Muscle of arm (tissue), 1 donor: ENCODE measurements at regions not wholly inside any gene's neighbourhood (a gene's known extent, or its start where the extent isn't known, plus 50 kb on each side); places are given as distances from the start of the nearest gene placed in this dataset.
A peak's percentile ranks its signal among the peaks of the same experiment; 100 is the strongest.

Experiments used
- DNase-seq: peaks from one replicate; pipeline ENCODE4 v3.0.0-alpha.2; 2013

GRCh38 chr17:77488531-77489238 lies 347.9 kb downstream of the SEC14L1 start:
- no peak for DNase-seq

- DNase-seq = no peak
Measured at GRCh38 chr17:77489239-77489892, 348.6 kb downstream of the SEC14L1 start.

- peak; percentile 79 for DNase-seq
Measured at GRCh38 chr17:77489893-77490255, 349.1 kb downstream of the SEC14L1 start.

- no peak for DNase-seq
Measured at GRCh38 chr17:77490361-77491183, 349.8 kb downstream of the SEC14L1 start.

GRCh38 chr17:77491921-77492445 lies 351.2 kb downstream of the SEC14L1 start:
- no peak for DNase-seq

- no peak for DNase-seq
Measured at GRCh38 chr17:77492446-77493237, 351.9 kb downstream of the SEC14L1 start.

GRCh38 chr17:77493238-77493820 lies 352.6 kb downstream of the SEC14L1 start:
- no peak for DNase-seq

GRCh38 chr17:77493901-77494663 lies 353.3 kb downstream of the SEC14L1 start:
- DNase-seq = no peak

GRCh38 chr17:77494664-77495435 lies 354.1 kb downstream of the SEC14L1 start:
- DNase-seq = peak; percentile 86

- DNase-seq = no peak
Measured at GRCh38 chr17:77495575-77495974, 354.8 kb downstream of the SEC14L1 start.

- DNase-seq = no peak
Measured at GRCh38 chr17:77496401-77496801, 355.6 kb downstream of the SEC14L1 start.

GRCh38 chr17:77496831-77497577 lies 356.2 kb downstream of the SEC14L1 start:
- no peak for DNase-seq

GRCh38 chr17:77497578-77497934 lies 356.8 kb downstream of the SEC14L1 start:
- no peak for DNase-seq

- DNase-seq = no peak
Measured at GRCh38 chr17:77498091-77498741, 357.4 kb downstream of the SEC14L1 start.

GRCh38 chr17:77498791-77499698 lies 358.3 kb downstream of the SEC14L1 start:
- DNase-seq = no peak

- DNase-seq = no peak
Measured at GRCh38 chr17:77499699-77500435, 359.1 kb downstream of the SEC14L1 start.
